ENCODE measurements at regions not wholly inside any gene's neighbourhood (a gene's known extent, or its start where the extent isn't known, plus 50 kb on each side); places are given as distances from the start of the nearest gene placed in this dataset.

DNA sequence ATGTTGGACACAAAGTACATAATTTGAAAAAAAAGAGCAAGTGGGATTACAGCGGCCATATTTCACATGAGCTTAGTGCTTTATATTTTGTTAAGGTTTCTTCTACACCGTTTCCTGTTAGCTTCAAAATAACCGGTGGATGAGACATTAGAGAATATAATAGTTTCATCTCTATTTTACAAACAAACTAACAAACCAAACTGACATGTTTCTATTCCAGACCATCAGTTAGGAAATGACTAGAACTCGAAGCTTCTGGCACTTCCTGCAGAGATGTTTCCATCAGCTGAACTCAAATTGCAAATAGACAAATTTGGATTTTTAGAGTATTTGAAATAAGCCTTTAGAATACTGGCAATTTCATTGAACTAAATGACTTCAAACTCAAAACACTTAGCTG is 86.5 kb downstream of the MTRR start:
- no peak for TF ChIP-seq CTCF (IDR thresholded peaks at IDR 0.05; ENCODE audit: unreplicated experiment)
- Mint-ChIP-seq H3K4me1 (no peaks in the 10 kb centered on the region), H3K4me3 (no peak overlapping the region)

GRCh38 chr5:7957329-7957728 is 88.4 kb downstream of the MTRR start:
- Mint-ChIP-seq H3K27me3 (ENCODE audit: low read depth) (no peaks in the 10 kb centered on the region), H3K9me3 (no peaks in the 10 kb centered on the region), H3K36me3 (no peaks in the 10 kb centered on the region), H3K4me3 (no peak overlapping the region), H3K4me1 (no peaks in the 10 kb centered on the region), H3K27ac (no peak overlapping the region)
- no peak for TF ChIP-seq CTCF (IDR thresholded peaks at IDR 0.05; ENCODE audit: unreplicated experiment)
- DNase-seq (ENCODE audit: low spot score in 2 of 2, unreplicated experiment in 2 of 2) = no peak

More for the DNA sequence above, 86.5 kb downstream of the MTRR start:
- Mint-ChIP-seq H3K36me3 (no peaks in the 10 kb centered on the region), H3K27ac (no peak overlapping the region), H3K27me3 (ENCODE audit: low read depth) (peaks cover 3% of the 10 kb centered on the region), H3K9me3 (no peaks in the 10 kb centered on the region)
- DNase-seq (ENCODE audit: low spot score in 2 of 2, unreplicated experiment in 2 of 2) = no peak

- Mint-ChIP-seq H3K9me3 (no peaks in the 10 kb centered on the region), H3K27ac (no peak overlapping the region), H3K4me1 (no peaks in the 10 kb centered on the region), H3K27me3 (ENCODE audit: low read depth) (peaks cover 4% of the 10 kb centered on the region), H3K36me3 (no peaks in the 10 kb centered on the region), H3K4me3 (no peak overlapping the region)
- no peak for DNase-seq (ENCODE audit: low spot score in 2 of 2, unreplicated experiment in 2 of 2)
- no peak for TF ChIP-seq CTCF (IDR thresholded peaks at IDR 0.05; ENCODE audit: unreplicated experiment)
Observed at GRCh38 chr5:7960142-7960541, 91.2 kb downstream of the MTRR start.

- no peak for DNase-seq (ENCODE audit: low spot score in 2 of 2, unreplicated experiment in 2 of 2)
- no peaks in the 10 kb centered on the region for H3K36me3 Mint-ChIP-seq
- H3K9me3 Mint-ChIP-seq = no peaks in the 10 kb centered on the region
- no peaks in the 10 kb centered on the region for H3K4me1 Mint-ChIP-seq
- H3K4me3 Mint-ChIP-seq = no peak overlapping the region
- H3K27me3 Mint-ChIP-seq (ENCODE audit: low read depth) = peaks cover 7% of the 10 kb centered on the region
- no peak for TF ChIP-seq CTCF (IDR thresholded peaks at IDR 0.05; ENCODE audit: unreplicated experiment)
- H3K27ac Mint-ChIP-seq = no peak overlapping the region
Observed at GRCh38 chr5:7961540-7961939, 92.6 kb downstream of the MTRR start.

DNA sequence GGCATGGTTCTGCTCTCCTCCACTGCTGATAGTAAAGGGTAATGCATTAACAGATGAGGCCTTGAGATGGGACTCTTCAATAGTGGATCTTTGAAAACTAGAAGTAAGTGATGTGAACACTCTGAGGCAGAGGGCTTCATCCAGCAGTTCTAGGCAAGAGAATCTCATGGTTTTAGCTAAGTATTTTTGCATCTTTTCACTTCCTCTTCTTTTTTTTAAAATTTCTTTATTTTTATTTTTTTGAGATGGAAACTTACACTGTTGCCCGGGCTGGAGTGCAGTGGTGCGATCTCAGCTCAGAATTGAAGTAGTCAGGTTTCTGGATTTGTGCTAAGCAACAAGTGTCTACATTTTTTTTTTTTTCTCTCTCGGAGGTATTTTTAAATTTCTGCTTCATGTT is 101.9 kb downstream of the MTRR start:
- no peak for TF ChIP-seq CTCF (IDR thresholded peaks at IDR 0.05; ENCODE audit: unreplicated experiment)
- Mint-ChIP-seq H3K36me3 (no peaks in the 10 kb centered on the region), H3K27me3 (ENCODE audit: low read depth) (peaks cover 23% of the 10 kb centered on the region), H3K9me3 (peaks cover 4% of the 10 kb centered on the region), H3K4me1 (no peaks in the 10 kb centered on the region), H3K27ac (no peak overlapping the region), H3K4me3 (no peak overlapping the region)
- DNase-seq (ENCODE audit: low spot score in 2 of 2, unreplicated experiment in 2 of 2) = no peak
